NCI-H2227 (cell line): ENCODE measurements at regions not wholly inside any gene's neighbourhood (a gene's known extent, or its start where the extent isn't known, plus 50 kb on each side); places are given as distances from the start of the nearest gene placed in this dataset.

ENCODE experiments used
- DNase-seq: peaks from one replicate; lab custom pipeline; 2025; ENCODE audit not compliant: unreplicated experiment; lab: John Stamatoyannopoulos, UW

GRCh38 chr11:95717314-95717713 is 72.3 kb downstream of the FAM76B start:
- DNase-seq: no peak

GRCh38 chr11:95716266-95716665 is 73.3 kb downstream of the FAM76B start:
- no peak for DNase-seq

DNA sequence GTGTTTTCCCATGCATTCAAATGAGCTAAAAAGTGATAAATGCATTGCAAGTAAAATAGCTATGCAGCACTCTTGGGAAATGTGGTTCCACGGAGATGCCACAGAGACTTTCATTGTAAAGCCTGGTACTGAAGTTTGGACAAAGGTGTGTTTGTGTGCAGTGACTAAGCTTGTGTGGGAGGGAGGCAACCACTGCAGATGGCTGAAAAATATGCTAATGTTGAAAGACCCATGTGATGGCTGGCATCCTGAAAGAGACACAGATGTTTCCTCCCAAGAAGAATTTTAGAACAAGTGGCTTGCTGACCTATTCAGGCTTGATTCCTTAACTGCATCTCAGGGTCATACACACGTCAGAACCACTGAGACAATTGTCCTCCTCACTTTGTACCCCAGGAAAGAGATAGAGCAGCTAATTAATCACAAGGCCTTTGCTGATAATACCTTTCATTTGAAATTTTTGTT is 73.8 kb downstream of the FAM76B start:
- DNase-seq: no peak

DNA sequence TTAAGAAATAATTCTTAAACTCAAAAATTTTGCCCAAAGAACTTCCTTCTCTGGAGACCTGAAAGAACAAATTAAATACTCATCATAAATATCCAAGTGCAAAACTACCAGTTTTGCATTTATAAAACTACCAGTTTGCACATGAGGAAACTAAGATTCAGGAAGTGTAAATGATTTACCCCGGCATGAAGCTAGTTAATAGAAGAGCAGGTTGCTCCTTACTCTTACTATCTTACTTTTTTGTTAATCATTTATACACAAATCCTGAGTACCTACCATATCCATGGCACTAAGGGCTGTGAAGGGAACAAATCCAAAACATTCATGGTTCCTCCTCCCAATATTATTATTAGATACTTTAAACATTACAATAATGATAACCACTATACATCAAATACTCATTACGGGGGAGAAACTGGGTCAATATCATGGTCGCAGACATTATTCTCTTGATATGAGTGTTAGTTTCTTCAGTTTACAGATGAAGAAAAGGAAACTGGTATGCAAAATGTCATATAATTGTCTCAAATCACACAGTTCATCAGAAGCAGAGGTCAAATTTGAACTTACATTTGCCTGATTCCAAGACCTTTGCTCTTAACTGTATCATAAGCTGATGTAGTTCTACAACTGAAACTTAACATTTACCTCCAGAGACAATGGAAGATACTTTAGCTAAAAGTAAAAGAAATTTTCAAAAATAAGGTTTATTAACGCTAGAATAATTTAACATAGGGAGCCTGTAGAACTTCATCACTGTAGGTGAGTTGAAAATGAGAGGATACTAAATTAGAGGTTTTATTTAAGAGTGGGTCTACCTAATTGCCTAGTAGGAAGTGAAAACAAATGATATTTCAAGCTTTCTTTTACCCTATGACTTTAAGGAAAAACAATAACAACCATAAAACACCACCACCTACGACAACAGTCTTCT is 74.5 kb downstream of the FAM76B start:
- no peak for DNase-seq

DNA sequence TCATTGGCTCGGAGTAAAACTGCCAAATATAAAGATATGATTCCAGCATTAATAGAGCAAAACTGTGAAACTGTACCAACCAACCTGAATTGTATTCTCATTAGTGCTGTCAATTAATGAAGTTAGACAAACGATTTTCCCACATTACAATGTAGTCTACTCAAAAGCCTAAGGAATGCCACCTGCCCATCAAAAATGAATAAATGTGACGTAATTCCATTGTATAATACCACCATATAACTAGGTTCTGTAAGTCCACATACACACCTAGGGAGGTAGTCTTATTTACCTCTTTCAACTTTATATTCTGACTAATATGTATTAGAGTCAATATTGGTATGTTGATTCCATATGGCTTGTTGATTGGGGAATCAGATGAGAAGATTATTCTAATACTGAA is 76.2 kb downstream of the FAM76B start:
- no peak for DNase-seq

DNA sequence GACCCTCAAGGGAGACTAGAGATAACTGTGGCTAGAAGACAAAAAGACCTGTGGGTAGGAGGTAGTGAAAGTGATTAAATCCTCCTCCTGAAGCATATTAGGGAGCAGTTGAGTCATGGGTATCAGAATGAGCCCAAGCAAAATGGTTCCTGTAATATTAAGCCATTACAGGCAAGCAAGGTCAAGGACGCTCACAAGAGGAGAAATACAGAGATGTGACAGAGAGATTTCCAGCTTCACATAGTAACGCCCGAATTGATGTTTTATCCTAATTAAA is 77.7 kb downstream of the FAM76B start:
- DNase-seq: no peak

- no peak for DNase-seq
Observed at GRCh38 chr11:95711162-95711944, 78.2 kb downstream of the FAM76B start.

DNA sequence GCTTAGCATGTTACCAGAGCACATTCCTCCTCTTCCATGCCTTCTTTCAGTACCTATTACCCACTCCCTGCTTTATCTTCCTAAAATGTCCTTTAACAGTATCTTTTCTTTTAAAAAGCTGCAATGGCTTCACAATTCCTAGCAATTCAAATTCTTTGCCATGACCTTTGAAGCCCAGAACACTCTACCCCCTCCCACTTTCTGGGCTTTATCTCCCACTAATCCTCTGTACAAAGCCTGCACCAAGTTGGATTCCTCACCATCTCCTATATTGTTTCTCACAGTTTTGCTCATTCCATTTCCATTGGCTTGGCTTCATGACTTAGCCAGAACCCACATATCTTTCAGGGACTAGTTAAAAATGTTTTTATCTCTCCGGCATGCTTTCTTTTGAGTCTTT is 80.9 kb downstream of the FAM76B start:
- no peak for DNase-seq

GRCh38 chr11:95706974-95707387 is 82.6 kb downstream of the FAM76B start:
- DNase-seq: no peak

DNA sequence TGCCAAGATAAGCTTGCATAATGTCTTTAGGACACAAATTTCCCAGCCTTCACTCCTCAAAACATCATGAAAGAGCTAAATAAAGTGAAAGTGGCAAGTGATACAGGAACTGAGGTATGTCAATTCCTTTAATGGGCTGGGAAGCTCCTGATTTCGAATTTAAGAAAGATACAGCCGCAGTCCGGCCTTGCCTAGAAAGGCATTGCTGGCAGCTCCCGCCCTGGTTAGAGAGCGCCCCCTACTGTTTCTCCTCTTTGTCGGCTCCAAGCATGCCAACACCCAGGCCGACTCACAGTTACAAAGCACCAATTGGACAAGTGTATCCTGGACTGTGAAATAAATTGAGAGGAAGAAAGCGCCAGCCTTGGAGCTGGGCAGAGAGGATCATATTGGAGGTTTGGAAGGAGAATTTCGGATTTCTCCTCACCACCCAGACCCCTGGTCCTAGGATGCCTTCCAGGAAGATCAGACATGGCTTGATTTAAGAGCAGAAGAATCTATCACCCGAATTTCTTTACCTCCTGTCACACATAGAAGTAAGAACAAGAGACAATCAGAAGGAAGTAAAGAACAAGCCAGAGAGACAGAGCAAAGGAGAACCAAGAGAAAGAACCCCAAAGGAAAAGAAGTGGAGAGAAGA is 84.0 kb downstream of the FAM76B start:
- DNase-seq: peak; percentile 49

DNA sequence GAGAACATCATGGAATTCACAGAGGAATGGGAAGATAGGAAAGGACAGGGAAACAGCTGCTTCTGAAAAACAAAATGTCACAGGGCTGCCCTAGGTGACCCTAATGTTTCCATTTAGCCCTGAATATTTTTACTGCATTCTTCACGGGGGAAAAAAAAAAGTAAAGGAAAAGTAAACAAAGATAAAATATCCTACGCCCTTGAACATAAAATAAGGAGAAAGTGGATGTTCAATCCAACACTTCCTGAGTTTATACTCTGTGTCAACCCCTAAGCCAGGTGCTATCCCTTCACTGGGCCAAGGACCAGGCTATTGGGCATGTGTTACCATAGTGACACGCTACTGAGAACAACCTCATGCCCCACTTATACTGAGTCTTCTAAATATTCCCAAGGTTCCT is 84.7 kb downstream of the FAM76B start:
- DNase-seq: no peak

GRCh38 chr11:95703049-95703448 is 86.5 kb downstream of the FAM76B start:
- no peak for DNase-seq

GRCh38 chr11:95702526-95702925 is 87.1 kb downstream of the FAM76B start:
- no peak for DNase-seq

GRCh38 chr11:95700471-95700817 is 89.1 kb downstream of the FAM76B start:
- DNase-seq: no peak

GRCh38 chr11:95699631-95700470 is 89.7 kb downstream of the FAM76B start:
- DNase-seq: no peak

GRCh38 chr11:95698676-95699557 is 90.7 kb downstream of the FAM76B start:
- no peak for DNase-seq

DNA sequence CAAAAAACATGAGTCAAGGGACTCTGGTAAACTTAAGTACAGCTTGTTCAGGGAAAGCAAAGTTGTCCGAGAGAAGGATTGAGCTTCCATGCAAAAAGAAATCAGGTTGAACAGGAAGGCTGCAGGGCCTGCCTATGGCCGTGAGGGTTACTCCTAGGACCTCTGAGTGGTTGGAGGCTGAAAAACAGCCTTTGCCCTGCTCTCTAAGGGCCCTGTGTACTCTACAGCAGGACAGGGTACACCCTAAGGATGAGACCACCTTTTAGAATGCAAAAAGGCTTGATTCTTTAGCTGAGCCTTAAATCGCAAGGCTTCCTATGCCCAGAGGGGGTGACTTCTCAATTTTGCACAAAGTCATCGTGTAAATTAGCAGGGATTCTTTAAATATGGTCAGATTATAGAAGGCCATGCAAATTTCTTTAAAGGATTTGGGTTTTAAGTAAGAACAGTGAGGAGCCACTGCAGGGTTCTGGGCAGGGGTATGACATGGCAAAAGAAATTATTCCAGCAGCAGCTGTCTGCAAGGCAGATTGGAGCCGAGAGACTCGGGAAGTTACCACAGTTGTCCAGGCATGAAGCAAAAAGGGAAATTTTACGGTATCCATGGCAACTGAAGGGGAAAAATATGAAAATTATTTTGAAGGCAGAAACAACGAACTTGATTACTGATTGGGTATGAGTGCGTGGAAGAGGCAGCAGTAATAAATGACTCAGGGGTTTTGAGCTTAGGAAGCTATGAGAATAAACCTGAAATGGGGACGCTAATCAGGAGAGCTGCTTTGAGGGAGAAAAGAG is 91.8 kb downstream of the FAM76B start:
- DNase-seq: no peak

- no peak for DNase-seq
Observed at GRCh38 chr11:95695181-95695580, 94.4 kb downstream of the FAM76B start.

DNA sequence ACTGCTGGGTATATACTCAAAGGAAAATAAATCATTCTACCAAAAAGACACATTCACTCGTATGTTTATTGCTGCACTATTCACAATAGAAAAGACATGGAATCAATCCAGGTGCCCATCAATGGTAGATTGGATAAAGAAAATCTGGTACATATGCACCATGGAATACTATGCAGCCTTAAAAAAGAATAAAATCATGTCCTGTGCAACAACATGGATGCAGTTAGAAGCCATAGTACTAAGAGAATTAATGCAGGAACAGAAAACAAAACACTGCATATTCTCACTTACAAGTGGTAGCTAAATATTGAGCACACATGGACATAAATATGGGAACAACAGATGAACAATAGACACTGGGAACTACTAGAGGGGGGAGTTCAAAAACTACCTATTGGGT is 96.3 kb downstream of the FAM76B start:
- DNase-seq: no peak
